SIG-M5 (cell line): ENCODE measurements at regions not wholly inside any gene's neighbourhood (a gene's known extent, or its start where the extent isn't known, plus 50 kb on each side); places are given as distances from the start of the nearest gene placed in this dataset.
"Not testable (repeated sequence)": the region's sequence is repeated elsewhere in the genome, so short reads cannot be mapped to it uniquely, and the experiment has no call there.

Source experiments
- DNase-seq: peaks from one replicate; lab custom pipeline; 2025; lab: John Stamatoyannopoulos, UW

GRCh38 chr1:243996223-243996622 is 54.9 kb upstream of the ZBTB18 start:
- DNase-seq: no peak

- no peak for DNase-seq
Measured at GRCh38 chr1:243991650-243992049, 59.4 kb upstream of the ZBTB18 start.

GRCh38 chr1:243984788-243985187 is 66.3 kb upstream of the ZBTB18 start:
- no peak for DNase-seq

- DNase-seq: no peak
Measured at GRCh38 chr1:243982447-243983018, 68.5 kb upstream of the ZBTB18 start.

- DNase-seq: no peak
Measured at GRCh38 chr1:243980471-243980870, 70.6 kb upstream of the ZBTB18 start.

GRCh38 chr1:243980071-243980470 is 71.0 kb upstream of the ZBTB18 start:
- DNase-seq: no peak

GRCh38 chr1:243979396-243979795 is 71.7 kb upstream of the ZBTB18 start:
- no peak for DNase-seq

- DNase-seq: no peak
Measured at GRCh38 chr1:243977094-243977493, 74.0 kb upstream of the ZBTB18 start.

GRCh38 chr1:243974451-243975292 is 76.4 kb upstream of the ZBTB18 start:
- no peak for DNase-seq

GRCh38 chr1:243973169-243973568 is 77.9 kb upstream of the ZBTB18 start:
- no peak for DNase-seq

- DNase-seq: no peak
Measured at GRCh38 chr1:243970077-243970476, 81.0 kb upstream of the ZBTB18 start.

GRCh38 chr1:243968413-243968812 is 82.7 kb upstream of the ZBTB18 start:
- no peak for DNase-seq

- DNase-seq: no peak
Measured at GRCh38 chr1:243964915-243965314, 86.2 kb upstream of the ZBTB18 start.

GRCh38 chr1:243963571-243963970 is 87.5 kb upstream of the ZBTB18 start:
- no peak for DNase-seq

- no peak for DNase-seq
Measured at GRCh38 chr1:243962541-243962940, 88.5 kb upstream of the ZBTB18 start.

- DNase-seq: no peak
Measured at GRCh38 chr1:243959998-243960397, 91.1 kb upstream of the ZBTB18 start.

- DNase-seq: no peak
Measured at GRCh38 chr1:243957141-243957540, 93.9 kb upstream of the ZBTB18 start.

GRCh38 chr1:243956450-243956849 is 94.6 kb upstream of the ZBTB18 start:
- no peak for DNase-seq

- not testable (repeated sequence) for DNase-seq
Measured at GRCh38 chr1:243951207-243951606, 99.9 kb upstream of the ZBTB18 start.

GRCh38 chr1:243950166-243950565 is 100.1 kb upstream of the AKT3 start:
- no peak for DNase-seq

- DNase-seq: no peak
Measured at GRCh38 chr1:243946946-243947345, 96.9 kb upstream of the AKT3 start.

- no peak for DNase-seq
Measured at GRCh38 chr1:243946253-243946652, 96.2 kb upstream of the AKT3 start.

- DNase-seq: no peak
Measured at GRCh38 chr1:243945727-243946126, 95.7 kb upstream of the AKT3 start.
